ENCODE measurements at regions not wholly inside any gene's neighbourhood (a gene's known extent, or its start where the extent isn't known, plus 50 kb on each side); places are given as distances from the start of the nearest gene placed in this dataset.

DNA sequence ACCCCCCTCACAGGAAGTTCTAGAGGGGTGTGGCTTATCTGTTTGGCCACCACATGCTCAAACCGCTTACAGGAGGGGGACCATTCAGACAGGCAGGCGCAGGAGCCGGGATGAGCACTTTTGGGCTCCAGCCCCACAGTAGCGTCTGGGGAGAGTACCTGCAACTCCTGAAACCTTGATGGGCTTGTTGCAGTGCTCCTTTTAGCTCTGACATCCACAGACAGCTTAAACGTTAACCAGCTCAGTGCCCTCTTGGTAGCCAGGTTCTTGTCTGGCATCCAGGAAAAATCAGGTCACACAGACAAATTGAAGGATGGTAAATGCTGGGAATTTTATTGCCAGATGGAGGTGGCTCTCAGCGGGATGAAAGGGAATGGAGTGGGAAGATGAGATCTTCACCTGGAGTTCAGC lies 326.3 kb downstream of the ETS1 start:
- TF ChIP-seq, protein P1, sequence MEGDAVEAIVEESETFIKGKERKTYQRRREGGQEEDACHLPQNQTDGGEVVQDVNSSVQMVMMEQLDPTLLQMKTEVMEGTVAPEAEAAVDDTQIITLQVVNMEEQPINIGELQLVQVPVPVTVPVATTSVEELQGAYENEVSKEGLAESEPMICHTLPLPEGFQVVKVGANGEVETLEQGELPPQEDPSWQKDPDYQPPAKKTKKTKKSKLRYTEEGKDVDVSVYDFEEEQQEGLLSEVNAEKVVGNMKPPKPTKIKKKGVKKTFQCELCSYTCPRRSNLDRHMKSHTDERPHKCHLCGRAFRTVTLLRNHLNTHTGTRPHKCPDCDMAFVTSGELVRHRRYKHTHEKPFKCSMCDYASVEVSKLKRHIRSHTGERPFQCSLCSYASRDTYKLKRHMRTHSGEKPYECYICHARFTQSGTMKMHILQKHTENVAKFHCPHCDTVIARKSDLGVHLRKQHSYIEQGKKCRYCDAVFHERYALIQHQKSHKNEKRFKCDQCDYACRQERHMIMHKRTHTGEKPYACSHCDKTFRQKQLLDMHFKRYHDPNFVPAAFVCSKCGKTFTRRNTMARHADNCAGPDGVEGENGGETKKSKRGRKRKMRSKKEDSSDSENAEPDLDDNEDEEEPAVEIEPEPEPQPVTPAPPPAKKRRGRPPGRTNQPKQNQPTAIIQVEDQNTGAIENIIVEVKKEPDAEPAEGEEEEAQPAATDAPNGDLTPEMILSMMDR (conservative IDR thresholded peaks at IDR 0.05; ENCODE audit: low read length) = no peak
- TF ChIP-seq EZH2phosphoT487 (IDR thresholded peaks at IDR 0.05; ENCODE audit: borderline replicate concordance) = no peak
